ENCODE measurements at regions not wholly inside any gene's neighbourhood (a gene's known extent, or its start where the extent isn't known, plus 50 kb on each side); places are given as distances from the start of the nearest gene placed in this dataset.

GRCh38 chr4:15144967-15145295 lies 142.7 kb downstream of the CPEB2 start:
- no peak for DNase-seq (ENCODE audit: low read depth)
- TF ChIP-seq CTCF (conservative IDR thresholded peaks at IDR 0.05; ENCODE audit: low read length): no peak
- H3K4me3 ChIP-seq (ENCODE audit: low read length): no peak overlapping the region

GRCh38 chr4:15145709-15146108 lies 143.4 kb downstream of the CPEB2 start:
- no peak for DNase-seq (ENCODE audit: low read depth)
- no peak for TF ChIP-seq CTCF (conservative IDR thresholded peaks at IDR 0.05; ENCODE audit: low read length)
- no peak overlapping the region for H3K4me3 ChIP-seq (ENCODE audit: low read length)

- no peak overlapping the region for H3K4me3 ChIP-seq (ENCODE audit: low read length)
- no peak for TF ChIP-seq CTCF (conservative IDR thresholded peaks at IDR 0.05; ENCODE audit: low read length)
- DNase-seq (ENCODE audit: low read depth): no peak
These were observed 145.4 kb downstream of the CPEB2 start for GRCh38 chr4:15147714-15148113.

GRCh38 chr4:15148199-15148598 lies 145.9 kb downstream of the CPEB2 start:
- TF ChIP-seq CTCF (conservative IDR thresholded peaks at IDR 0.05; ENCODE audit: low read length): no peak
- peak; percentile 21 for DNase-seq (ENCODE audit: low read depth)
- no peak overlapping the region for H3K4me3 ChIP-seq (ENCODE audit: low read length)

- H3K4me3 ChIP-seq (ENCODE audit: low read length): no peak overlapping the region
- TF ChIP-seq CTCF (conservative IDR thresholded peaks at IDR 0.05; ENCODE audit: low read length): no peak
- DNase-seq (ENCODE audit: low read depth): no peak
These were observed 146.4 kb downstream of the CPEB2 start for GRCh38 chr4:15148691-15149090.

GRCh38 chr4:15149234-15149838 lies 147.1 kb downstream of the CPEB2 start:
- TF ChIP-seq CTCF (conservative IDR thresholded peaks at IDR 0.05; ENCODE audit: low read length): no peak
- DNase-seq (ENCODE audit: low read depth): peak; percentile 28
- H3K4me3 ChIP-seq (ENCODE audit: low read length): no peak overlapping the region

- TF ChIP-seq CTCF (conservative IDR thresholded peaks at IDR 0.05; ENCODE audit: low read length): peak; percentile 34
- DNase-seq (ENCODE audit: low read depth): peak; percentile 77
- no peak overlapping the region for H3K4me3 ChIP-seq (ENCODE audit: low read length)
These were observed 147.7 kb downstream of the CPEB2 start for GRCh38 chr4:15149839-15150592.
